Umbilical cord (tissue), 1 donor: ENCODE measurements at regions not wholly inside any gene's neighbourhood (a gene's known extent, or its start where the extent isn't known, plus 50 kb on each side); places are given as distances from the start of the nearest gene placed in this dataset.

ENCODE experiments used
- DNase-seq: peaks from one replicate; pipeline ENCODE4 v3.0.0-alpha.2; 2015; ENCODE audit warnings: low spot score

- DNase-seq, result no peak
These were observed 240.7 kb downstream of the BMP7 start for GRCh38 chr20:57025666-57026224.

DNA sequence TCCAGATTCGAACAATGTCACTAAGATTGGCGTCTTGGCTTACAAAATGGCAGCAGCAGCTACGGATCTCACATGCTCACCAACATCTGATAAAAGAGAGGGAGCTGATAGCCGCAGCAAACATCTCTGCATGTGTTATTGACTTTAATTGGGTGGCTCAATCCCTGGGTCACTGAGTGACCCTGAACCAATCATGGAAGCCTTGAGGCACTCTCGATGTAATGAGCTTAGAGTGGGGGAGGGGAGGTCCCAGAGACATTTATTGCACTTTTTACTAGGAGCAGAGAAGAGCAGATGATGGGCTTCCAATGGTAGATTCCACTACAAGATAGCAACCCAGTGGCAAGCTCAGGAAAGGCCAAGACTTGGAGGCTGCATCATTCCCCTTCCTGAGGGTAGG, 238.7 kb downstream of the BMP7 start:
- no peak for DNase-seq

DNA sequence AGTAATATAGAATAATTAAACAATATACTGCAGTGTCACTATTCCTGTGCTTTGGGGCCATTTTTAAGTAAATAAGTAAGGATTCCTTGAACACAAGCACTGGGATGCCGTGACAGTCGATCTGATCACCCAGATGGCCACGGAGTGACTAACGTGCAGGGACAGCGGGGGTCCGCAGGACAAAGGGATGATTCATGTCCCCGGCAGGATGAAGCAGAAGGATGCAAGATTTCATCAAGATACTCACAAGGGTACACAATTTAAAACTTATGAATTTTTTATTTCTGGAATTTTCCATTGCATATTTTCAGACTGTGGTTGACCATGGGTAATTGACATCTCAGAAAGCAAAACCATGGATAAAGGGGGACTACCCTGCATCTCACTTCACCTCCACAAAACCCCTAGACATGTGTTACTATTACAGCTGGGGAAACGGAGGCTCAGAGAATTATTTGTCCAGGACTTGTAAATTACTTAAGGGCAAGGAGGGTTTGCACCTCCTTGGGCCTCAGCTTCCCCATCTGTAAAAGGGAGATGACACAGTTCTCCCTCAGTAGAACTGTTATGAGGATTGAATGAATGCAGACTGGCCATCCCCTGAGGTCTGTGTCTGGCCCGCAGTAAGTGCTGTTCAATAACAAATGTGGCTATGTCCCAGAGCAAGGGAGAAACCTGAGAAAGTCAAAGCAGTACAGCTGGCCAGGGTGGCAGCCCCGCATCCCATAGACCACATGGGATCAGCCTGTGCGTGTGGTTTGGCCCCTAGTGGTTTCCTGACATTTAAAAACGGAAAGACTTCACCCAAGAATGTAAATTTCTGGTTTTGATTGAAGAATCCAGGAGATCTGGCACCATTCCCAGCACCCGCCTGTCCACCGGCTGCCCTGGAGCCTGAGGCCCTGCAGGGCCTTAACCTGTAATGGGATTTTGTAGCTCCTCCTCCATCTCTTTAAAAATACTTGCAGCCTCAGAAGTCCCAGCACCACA, 235.5 kb downstream of the BMP7 start:
- DNase-seq, result no peak

- no peak for DNase-seq
These were observed 234.5 kb downstream of the BMP7 start for GRCh38 chr20:57031867-57032355.

DNA sequence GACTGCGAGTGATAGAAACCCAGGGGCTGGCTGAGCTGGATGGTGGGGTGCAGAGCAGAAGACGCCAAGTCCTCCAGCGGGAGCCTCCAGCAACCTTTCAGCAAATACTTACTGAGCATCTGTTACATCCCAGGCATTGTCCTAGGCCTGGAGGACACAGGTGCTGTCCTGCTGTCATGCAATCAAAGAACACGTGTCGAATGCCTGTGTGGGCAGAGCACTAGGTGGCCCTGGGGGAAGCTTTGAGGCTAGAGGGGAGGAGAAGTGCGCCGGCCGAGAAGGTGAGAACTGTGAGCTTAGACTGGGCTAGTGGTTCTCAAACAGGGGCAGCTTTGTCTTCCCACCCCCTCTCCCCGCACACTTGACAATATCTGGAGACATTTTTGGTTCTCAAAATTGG, 233.6 kb downstream of the BMP7 start:
- no peak for DNase-seq

DNA sequence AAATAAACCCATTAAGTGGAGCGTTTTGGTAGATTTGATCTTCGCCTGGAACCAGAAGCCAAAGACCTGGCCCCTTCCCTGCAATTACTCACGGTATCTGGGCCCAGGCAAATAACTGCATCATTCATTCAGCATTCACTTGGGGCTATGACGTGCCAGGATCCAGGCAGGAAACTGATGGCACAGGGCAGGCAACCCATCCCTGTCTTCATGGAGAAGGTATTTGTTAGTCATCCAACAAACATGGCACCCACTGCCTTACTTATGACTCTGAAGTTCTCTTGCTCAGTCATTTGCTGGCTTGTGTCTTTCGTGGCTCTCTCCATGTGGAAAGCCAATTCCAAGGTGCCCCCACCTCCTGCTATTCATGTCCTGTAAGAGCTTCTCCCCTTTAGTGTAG, 232.4 kb downstream of the BMP7 start:
- no peak for DNase-seq

DNA sequence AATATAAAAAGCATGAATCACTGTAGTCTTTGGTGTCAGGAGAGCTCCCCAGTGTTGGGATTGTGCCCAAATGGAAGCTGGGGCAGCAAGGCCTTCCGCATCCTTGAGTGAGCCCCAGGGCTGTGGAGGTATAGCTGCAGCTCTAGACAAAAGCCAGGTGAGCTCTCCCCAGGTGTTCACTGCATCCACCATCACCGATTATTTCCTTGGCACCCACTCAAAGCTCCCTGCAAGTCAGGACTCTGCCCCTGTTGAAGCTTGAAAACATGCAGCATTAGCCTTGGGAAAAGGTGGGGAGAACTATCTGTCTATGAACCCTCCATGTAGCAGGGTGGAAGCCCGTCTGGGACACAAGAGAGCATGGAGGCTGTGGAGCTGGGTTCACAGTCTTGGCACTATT, 228.8 kb downstream of the BMP7 start:
- DNase-seq, result no peak

GRCh38 chr20:57038608-57039440, 227.6 kb downstream of the BMP7 start:
- no peak for DNase-seq

- DNase-seq, result no peak
These were observed 226.0 kb downstream of the BMP7 start for GRCh38 chr20:57040466-57040865.

DNA sequence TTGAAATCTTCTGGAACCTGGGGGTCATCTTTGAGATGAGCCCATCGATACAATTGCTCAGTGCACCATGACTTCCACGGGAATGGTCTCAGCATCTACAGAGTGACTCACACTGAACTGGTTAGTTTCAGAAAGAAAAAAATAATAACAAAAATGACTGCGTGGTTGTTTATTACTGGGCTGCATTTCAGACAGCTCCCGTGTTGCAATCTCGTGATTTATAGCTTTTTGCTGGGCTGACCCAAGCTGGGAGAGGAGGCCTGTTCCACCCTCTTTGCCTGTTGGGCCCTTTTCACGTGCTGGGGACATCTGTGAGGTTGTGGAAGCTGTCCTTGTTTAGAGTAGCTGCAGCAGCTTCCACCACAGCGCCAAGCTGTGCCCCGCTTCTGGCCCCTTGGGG, 225.5 kb downstream of the BMP7 start:
- peak; percentile 53 for DNase-seq

GRCh38 chr20:57043091-57043490, 223.3 kb downstream of the BMP7 start:
- DNase-seq, result no peak

GRCh38 chr20:57043669-57044268, 222.7 kb downstream of the BMP7 start:
- no peak for DNase-seq

GRCh38 chr20:57047281-57048026, 219.0 kb downstream of the BMP7 start:
- no peak for DNase-seq

GRCh38 chr20:57048027-57048869, 218.2 kb downstream of the BMP7 start:
- peak; percentile 17 for DNase-seq

- no peak for DNase-seq
These were observed 217.1 kb downstream of the BMP7 start for GRCh38 chr20:57049296-57049695.

DNA sequence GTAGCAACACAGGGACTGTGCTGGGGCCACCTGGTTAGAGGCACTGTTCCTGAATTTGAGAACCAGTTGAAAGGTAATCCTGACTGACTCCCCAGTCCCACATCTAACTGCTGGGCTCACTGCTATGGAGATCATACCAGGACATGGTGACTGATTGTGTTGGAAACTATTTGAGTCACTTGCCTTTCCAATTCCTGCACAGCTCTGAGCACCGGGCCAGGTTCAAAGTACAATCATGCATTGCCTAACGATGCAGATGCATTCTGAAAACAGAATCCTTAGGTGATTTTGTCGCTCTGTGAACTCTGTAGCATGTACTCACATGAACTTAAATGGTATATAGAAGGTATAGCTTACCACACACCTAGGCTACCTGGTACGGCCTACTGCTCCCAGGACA, 215.3 kb downstream of the BMP7 start:
- no peak for DNase-seq

GRCh38 chr20:57053067-57053466, 213.4 kb downstream of the BMP7 start:
- DNase-seq, result no peak

GRCh38 chr20:57053793-57054552, 212.5 kb downstream of the BMP7 start:
- no peak for DNase-seq

GRCh38 chr20:57055345-57055744, 211.1 kb downstream of the BMP7 start:
- no peak for DNase-seq
